ENCODE measurements at regions not wholly inside any gene's neighbourhood (a gene's known extent, or its start where the extent isn't known, plus 50 kb on each side); places are given as distances from the start of the nearest gene placed in this dataset.

- TF ChIP-seq CTCF (IDR thresholded peaks at IDR 0.05), result no peak
- no peak for TF ChIP-seq POLR2A (IDR thresholded peaks at IDR 0.05)
Measured at GRCh38 chr13:76314495-76314894, 571.7 kb downstream of the KCTD12 start.

Data from Peyer's patch (tissue), 4 donors.